ENCODE measurements at regions not wholly inside any gene's neighbourhood (a gene's known extent, or its start where the extent isn't known, plus 50 kb on each side); places are given as distances from the start of the nearest gene placed in this dataset.

DNA sequence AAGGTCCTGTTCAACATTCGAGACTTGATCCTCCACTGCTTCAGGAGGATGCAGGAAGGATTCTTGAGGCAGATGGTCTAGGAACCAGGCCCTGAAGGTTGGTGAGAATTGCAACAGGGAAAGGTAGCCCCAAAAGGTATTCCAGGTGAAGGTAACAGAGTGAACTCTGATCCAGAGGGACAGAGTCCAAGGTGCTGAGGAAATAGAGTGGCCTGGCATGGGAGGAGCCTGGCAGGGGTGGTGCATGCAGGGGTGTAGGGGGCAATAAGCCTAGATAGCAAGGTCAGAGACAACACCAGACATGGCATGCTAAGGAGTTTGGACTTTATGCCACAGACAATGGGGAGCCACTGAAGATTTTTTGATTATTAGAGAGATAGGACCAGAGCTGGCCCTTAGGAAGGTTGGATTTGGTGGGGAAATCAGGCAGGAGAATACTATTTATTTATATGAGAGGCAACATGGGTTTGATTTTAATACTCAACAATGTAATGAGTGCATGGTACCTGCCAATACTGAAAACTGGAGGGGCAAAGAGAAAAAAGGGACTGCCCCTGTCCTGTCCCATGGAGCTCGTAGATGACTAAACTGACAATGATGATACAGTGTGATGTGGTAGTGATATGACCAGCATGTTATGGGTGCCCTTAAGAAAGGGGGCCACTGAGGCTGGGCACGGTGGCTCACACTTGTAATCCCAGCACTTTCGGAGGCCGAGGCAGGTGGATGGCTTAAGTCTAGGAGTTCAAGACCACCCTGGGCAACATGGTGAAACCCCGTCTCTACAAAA, 50.5 kb upstream of the TMED10 start:
- TF ChIP-seq, protein P1, sequence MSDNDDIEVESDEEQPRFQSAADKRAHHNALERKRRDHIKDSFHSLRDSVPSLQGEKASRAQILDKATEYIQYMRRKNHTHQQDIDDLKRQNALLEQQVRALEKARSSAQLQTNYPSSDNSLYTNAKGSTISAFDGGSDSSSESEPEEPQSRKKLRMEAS (IDR thresholded peaks at IDR 0.05): no peak
- TF ChIP-seq WIZ (CRISPR knock-in tag; IDR thresholded peaks at IDR 0.05) (no peak), ZNF484 (CRISPR knock-in tag; IDR thresholded peaks at IDR 0.05; ENCODE audit: borderline replicate concordance, low read depth) (no peak), SATB2 (CRISPR knock-in tag; IDR thresholded peaks at IDR 0.05) (no peak), TGIF2 (CRISPR knock-in tag; IDR thresholded peaks at IDR 0.05) (no peak), RAD51 (IDR thresholded peaks at IDR 0.05; ENCODE audit: borderline replicate concordance) (no peak)

All from HepG2 (cell line).